GM19438 (cell line): ENCODE measurements at regions not wholly inside any gene's neighbourhood (a gene's known extent, or its start where the extent isn't known, plus 50 kb on each side); places are given as distances from the start of the nearest gene placed in this dataset.

Source experiments
- ATAC-seq: cut with Tn5 transposase; IDR thresholded peaks from one replicate; pipeline ENCODE4 v1.9.1; 2021; ENCODE audit warnings: low read depth; ENCODE audit not compliant: unreplicated experiment

DNA sequence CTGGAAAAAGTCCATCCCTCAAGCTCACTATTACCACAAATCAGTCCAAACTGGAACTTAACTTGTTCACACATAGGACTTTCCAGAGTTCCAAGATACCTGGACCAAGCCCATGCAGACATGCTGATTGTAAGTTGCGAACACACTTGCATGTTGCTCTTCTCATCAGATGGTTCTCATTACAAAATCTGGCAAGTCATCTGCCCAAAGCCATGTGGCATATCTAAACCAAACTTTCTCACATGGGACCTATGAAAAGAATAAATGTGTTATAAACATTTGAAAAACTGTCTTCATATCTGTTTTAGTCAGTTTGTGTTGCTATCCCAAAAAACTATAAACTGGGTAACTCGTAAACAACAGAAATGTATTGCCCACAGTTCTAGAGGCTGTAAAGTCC, 58.8 kb upstream of the MKLN1 start:
- ATAC-seq = no peak

DNA sequence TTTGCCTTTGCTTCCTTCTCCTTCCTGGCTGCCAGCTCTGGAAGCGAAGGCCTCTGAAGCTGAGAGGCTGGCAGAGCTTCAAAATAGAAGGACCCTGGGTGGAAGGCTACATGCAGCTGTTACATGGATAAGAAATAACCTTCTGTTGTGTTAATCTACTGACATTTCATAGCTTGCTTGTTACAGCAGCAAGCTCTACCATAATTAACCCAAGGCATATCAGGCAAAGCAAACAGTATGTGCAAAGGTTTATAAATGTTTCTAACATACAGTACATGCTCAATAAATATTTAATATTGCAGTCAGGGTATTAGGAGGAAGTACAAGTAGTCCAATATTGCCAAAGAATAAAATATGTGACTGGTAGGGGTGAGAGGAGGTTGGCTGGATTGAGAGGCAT, 55.6 kb upstream of the MKLN1 start:
- ATAC-seq = no peak

DNA sequence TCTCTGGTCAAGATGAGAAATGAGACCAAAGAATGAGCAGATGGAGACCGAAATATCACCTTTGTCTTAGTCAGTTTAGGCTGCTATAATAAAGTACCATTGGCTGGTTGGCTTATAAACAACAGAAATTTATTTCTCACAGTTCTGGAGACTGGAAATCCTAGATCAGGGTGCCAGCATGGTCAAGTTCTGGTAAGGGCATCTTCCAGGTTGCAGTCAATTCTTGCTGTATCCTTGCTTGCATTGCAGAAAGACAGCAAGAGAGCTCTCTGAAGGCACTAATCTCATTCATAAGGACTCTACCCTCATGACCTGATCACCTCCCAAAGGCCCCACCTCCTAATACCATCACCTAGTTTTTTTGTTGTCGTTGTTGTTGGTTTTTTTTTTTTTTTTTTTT, 52.7 kb upstream of the MKLN1 start:
- no peak for ATAC-seq

DNA sequence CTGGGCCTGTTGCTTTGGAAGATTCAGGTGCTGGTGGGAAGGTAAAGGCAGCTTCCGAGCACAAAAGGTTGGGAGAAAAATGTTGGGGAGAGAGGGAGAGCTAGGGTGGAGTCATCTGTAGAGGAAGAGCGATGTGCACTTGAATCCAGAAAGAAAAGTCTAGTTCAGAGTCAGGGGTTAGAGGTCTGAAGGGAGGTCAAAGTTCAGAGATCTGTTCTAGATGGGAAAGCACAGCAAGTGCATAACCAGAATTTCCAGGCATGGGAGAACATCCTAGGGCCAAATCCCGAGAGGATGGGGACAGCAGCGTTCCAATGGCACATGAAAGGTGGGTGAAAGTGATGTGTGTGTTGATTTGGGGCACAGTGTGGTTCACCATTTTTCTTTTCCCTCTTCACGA, 51.5 kb upstream of the MKLN1 start:
- no peak for ATAC-seq

DNA sequence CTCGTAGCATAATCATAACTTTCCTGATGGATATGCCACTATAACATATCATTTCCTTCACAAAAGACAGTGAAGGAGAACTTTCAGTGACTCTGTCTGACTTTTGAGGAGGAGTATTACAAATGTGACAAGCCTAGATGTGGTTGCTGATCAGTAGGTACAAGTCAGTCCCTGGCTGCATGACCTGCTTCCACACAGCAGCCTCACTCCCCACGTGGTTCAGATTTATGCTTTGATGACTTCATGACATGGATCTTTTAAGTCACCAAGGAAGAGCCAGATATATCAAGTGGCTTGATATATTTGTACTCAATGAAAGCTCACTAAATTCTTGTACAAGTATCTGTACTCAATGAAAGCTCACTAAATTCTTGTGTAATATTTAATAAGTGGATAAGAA, 50.9 kb upstream of the MKLN1 start:
- no peak for ATAC-seq
